Suprapubic skin (tissue), 4 donors: ENCODE measurements at regions not wholly inside any gene's neighbourhood (a gene's known extent, or its start where the extent isn't known, plus 50 kb on each side); places are given as distances from the start of the nearest gene placed in this dataset.

ENCODE experiments used
- EP300 ChIP-seq: sonication (generic); formaldehyde crosslinking; IDR thresholded peaks from one replicate; pipeline ENCODE4 v1.6.1; 2017; ENCODE audit warnings: antibody characterized with exemption
- POLR2A ChIP-seq, 2 donors: fragments of 450-650 bp; IDR thresholded peaks; one replicate each; pipeline ENCODE4 v1.6.1; 2017; ENCODE audit warnings: antibody characterized with exemption in 2 of 2, mild to moderate bottlenecking in 2 of 2, moderate library complexity in 2 of 2
- POLR2AphosphoS5 ChIP-seq, 3 donors: sonication (generic); formaldehyde crosslinking; IDR thresholded peaks; one replicate each; pipeline ENCODE4 v1.6.1; 2017; ENCODE audit warnings: antibody characterized with exemption in 3 of 3
- TF ChIP-seq, protein P1 (sequence below), 2 donors: fragments of 200-600 bp in 1 of 2; fragments of 450-650 bp in 1 of 2; sonication (generic) in 1 of 2; IDR thresholded peaks; one replicate each; pipeline ENCODE4 v1.5.1; 2016 to 2019; ENCODE audit warnings: antibody characterized with exemption in 2 of 2, mild to moderate bottlenecking in 1 of 2, moderate library complexity in 1 of 2

DNA sequence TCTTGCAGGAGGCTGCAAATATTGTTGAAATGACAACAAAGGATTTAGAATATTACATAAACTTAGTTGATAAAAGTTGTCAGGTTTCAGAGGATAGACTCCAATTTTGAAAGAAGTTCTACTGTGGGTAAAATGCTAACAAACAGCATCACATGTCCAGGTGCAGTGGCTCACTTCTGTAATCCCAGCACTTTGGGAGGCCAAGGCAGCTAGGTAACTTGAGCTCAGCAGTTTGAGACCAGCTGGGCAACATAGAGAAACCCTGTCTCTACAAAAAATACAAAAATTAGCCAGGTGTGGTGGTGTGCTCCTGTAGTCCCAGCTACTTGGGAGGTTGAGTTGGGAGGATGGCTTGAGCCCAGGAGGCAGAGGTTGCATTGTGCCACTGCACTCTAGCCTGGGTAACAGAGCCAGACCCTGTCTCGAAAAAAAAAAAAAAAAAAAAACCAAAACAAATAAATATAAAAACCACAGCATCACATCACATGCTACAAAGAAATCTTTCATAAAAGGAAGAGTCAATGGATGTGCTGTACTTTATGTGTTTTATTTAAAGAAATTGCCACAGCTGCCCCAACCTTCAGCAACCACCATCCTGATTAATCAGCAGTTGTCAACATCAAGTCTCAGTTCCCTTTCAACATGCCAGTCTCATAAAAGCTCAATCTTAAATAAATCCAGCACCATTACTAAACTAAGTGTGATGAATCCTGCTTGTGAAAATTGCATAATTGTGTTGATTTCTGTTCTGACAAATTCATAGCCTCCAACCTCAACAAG lies 83.2 kb upstream of the MBL2 start:
- TF ChIP-seq, protein P1, sequence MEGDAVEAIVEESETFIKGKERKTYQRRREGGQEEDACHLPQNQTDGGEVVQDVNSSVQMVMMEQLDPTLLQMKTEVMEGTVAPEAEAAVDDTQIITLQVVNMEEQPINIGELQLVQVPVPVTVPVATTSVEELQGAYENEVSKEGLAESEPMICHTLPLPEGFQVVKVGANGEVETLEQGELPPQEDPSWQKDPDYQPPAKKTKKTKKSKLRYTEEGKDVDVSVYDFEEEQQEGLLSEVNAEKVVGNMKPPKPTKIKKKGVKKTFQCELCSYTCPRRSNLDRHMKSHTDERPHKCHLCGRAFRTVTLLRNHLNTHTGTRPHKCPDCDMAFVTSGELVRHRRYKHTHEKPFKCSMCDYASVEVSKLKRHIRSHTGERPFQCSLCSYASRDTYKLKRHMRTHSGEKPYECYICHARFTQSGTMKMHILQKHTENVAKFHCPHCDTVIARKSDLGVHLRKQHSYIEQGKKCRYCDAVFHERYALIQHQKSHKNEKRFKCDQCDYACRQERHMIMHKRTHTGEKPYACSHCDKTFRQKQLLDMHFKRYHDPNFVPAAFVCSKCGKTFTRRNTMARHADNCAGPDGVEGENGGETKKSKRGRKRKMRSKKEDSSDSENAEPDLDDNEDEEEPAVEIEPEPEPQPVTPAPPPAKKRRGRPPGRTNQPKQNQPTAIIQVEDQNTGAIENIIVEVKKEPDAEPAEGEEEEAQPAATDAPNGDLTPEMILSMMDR (IDR thresholded peaks at IDR 0.05) = no peak
- no peak for TF ChIP-seq POLR2A (IDR thresholded peaks at IDR 0.05)
- TF ChIP-seq POLR2AphosphoS5 (IDR thresholded peaks at IDR 0.05) = no peak
- TF ChIP-seq EP300 = no peak
